AML-193 (cell line): ENCODE measurements at regions not wholly inside any gene's neighbourhood (a gene's known extent, or its start where the extent isn't known, plus 50 kb on each side); places are given as distances from the start of the nearest gene placed in this dataset.

ENCODE experiments used
- DNase-seq, 2 experiments: peaks; one replicate each; lab custom pipeline; 2025; lab: John Stamatoyannopoulos, UW

DNA sequence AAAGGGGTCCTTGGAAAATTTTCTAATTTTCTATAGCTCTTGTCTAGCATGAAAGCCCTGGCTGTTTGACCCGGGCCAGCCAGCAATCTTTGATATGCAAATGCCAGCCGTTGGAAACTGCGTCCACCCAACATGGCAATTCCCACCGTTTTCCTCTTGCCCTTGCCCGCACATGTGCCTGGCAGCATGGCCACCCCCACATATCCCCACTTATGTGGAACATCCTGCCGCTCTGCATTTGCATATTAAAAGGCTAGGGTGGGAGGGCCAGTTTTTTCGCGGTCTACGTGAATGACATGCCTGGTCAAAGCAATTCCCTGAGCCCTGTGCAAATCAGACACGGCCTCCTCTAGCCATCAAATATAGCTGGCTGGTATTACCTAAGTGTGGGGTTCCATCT, 110.3 kb upstream of the TDRD3 start:
- no peak for DNase-seq

DNA sequence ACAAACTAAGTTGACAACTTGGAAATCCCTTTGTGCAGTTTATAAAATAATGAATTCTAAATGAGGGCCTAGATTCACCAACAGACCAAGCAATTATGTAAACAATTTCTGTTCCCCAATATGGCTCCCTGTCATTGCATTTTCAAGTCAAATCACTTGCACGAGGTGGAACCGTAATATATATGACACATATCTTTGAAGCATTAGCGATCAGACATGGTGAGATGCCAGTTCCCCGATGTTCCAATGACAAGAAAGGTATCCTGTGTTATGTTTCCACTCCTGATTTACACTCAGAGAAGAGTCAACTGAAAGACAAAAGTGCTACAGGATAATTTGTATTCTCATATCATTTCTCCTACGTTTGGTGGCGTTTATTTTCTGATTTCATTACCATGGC, 108.5 kb upstream of the TDRD3 start:
- DNase-seq = no peak

DNA sequence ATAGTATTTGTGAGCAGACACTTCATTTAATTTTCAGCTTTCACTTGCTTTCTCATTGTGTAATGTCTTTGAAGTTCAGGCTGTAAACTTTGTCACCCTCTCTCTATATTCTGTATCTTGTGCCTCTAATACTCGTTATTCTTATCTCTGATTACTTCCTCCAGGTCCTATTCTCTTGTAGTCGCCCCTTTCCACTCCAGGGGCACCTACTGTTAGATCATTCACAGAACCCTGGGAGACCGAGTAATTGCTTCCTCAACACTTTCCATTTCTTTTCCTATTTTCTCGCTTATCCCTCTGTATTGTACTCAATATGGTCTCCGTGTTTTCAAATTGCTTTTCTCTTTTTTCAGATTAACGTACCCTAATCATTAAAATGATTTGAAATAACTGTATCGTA, 93.9 kb upstream of the TDRD3 start:
- DNase-seq = no peak

DNA sequence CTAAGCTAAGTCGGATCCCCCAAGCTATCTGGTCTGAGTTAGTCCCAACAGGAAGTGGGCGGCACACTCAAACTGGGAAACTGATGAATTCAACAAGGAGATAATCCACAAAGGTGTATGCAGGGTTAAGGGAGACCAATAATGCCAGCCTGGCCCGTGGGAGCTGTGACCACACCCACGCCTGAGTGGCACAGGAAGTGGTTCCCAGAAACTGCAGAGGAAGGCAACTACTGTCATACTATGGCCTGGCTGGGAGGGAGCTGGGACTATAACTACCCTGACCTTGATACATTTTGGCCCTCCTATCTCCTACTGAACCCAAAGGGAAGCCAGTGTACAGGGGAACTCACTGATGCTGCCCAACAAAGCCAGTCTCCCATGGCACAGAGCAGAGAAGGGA, 85.5 kb upstream of the TDRD3 start:
- no peak for DNase-seq

DNA sequence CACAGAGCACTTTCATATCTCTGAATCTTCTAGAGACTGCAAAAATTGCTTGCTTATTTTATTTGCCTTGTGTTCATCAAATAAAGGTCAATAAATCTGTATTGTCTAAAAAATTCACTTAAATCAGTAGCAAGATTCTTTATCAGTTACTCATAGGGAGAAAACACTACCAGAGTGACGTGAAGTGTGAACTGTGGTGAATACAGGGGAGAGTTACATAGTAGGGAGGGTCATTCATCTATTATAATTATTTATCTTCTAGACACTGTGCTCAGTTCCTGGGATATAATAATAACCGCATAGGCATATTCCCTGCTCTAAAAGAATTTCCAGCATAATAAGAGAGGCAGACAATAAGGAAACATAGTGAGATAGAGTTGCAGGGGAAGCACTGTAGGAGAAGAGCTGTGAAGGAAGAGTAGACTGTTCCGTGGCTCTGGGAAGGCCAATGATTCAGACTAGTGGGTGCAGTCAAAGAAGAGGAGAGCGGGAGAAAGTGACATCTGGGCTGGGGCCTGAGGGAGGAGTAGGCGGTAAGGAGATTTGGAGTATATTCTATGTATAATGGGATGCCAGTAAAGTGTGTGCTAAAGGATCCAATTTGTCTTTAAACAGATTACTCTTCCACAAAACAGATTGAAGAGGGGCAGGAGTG, 84.0 kb upstream of the TDRD3 start:
- no peak for DNase-seq

DNA sequence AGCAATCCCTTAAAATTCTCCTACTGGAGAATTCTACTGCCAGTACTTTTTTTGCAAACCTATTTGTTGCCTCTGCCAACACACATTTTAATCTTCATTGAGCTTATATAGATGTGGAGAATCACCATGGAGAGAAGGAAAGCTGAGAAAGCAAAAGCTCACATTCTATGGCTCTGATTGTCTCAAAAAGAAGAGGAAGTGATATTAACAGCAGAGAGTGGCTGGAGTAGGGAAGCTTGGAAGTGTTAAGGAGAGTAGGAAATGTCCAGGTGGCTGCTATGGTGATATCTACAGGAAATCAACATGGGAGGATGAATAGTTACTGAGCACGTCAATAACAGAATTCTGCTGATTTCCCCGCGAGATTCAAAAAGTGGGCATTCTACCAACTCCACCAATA, 78.8 kb upstream of the TDRD3 start:
- DNase-seq = no peak

DNA sequence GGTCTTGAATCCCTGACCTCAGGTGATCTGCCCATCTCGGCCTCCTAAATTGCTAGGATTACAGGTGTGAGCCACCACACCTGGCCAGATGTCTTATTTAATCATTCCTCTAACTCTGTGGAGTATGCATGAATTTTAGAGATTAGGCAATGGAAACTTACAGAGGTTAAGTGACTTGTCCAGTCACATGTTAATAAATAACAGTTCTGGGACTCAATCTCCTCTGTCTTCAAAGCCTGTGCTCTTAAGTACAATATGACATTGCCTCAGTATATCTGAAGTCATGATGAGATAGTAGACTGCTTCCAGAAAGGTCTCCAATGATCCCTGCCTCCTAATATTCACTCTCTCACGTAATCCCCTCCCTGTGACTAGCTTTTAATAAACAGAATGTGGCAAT, 72.9 kb upstream of the TDRD3 start:
- no peak for DNase-seq

DNA sequence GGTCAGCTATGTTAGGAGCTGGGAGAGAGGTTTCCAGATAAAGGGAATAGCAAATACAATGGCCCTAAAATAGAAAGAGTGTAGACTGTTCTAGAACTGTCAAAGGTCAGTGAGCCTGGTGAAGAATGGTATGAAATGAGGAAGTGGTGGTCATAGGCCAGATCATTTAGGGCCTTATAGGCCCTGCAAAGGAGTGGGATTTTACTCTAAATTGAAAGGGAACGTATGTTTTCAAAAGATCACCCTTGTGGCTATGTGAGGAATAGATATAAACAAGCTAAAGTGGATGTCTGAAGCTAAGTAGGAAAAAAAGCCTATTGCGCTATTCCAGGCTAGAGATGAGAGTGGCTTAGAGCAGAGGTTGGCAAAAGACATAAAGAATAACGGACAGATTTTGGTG, 70.7 kb upstream of the TDRD3 start:
- DNase-seq = peak in 1 of 2 experiments; percentile 8

DNA sequence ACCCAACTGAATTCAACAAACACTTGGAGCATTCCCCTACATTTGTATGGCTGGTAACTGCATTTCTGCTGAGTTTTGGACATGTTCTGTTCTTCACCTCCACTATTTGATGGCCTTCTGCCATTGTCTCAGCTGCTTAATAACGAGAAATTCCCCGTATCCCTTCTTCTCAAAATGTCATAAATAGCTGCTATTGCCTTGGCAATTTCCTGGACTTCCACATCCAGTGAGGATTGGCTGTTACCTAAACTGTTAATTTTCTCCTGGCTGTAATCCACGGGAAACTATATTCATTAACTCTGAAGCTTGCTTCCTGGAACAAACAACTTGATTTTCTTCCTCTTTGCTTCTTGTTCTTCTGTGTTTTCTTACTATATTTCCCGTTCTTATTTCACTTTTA, 69.5 kb upstream of the TDRD3 start:
- no peak for DNase-seq

DNA sequence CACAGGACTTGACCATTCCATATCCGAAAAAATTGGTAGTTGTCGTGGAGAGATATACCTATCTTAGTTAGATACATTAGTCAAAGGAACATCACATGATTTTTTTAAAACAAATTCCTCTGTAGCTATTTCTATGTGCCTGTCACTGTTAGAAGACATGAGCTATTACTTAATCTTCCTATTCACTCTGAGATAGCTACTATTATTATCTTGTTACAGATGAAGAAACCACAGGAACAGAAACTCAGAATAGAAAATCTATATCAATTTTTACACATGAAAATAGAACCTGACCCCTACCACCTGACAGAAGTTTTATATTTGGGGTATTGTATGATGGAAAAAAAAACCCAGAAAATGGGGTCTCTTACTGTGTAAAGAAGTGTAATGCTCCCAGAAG, 68.9 kb upstream of the TDRD3 start:
- no peak for DNase-seq

DNA sequence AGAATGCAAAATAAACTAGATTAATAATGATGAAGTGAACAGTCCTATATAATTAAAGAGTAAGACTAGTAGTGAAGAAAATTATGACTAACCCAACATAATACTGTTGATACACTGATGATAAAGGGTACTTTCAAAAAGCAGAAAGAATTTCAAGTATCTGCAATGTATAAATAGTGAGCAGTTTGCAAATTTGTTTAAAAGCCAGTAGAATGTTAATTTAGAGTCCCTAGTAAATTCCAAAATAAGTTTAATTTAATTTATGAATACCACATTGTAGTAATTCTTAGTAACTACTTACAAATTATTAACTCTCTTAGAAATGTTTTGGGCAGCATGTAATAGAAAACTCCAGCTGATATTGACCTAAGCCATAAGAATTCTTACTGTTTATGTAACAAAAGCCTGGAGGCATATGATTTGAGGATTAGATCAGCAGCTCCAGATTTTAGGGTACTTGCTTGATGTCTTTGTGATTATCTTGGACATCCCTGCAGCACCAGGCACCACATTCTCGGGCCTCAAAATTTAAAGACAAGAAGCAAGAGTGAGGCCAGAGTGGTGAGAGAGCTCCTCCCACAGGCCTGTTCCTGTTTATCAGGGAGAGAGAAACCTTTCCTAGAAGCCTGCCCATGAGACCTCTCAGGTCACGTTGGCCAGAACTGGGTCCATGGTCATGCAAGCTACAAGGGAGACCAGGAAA, 67.6 kb upstream of the TDRD3 start:
- DNase-seq = peak; percentile 61 to 73

DNA sequence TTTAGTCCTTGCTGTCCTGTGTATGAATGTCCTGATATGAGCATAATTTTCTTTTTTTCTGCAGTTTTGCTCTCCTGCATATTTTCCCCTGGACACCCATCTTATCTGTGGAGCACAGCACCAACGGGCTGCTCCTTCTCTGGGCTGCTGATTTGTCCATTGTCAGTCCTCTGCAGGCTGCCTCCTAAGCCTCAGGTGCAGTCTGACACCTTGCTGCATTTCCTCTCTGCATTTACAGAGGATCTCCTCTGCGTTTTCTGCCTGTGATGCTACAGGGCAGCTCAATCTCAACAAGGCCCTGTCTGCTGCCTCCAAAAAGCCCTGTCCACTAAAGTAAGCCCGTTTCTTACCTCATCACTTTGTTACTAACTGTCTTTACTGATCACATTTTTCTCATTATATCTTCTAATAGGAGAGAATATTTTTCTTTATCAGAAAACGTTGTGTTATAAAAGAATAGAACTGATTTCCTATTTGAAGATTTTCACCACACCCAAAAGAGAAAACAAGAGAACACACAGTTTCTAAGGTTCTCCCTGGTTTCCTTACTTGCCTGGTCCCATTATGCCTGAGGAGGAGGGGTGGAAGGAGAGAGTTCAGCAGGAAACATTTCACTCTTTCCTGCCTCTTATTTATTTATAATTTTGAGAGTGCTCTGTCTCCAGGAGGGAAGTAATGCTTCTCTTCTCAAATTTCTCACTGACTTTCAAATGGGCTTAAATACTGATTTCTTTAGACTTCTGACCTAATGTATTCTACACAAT, 65.6 kb upstream of the TDRD3 start:
- DNase-seq = no peak

DNA sequence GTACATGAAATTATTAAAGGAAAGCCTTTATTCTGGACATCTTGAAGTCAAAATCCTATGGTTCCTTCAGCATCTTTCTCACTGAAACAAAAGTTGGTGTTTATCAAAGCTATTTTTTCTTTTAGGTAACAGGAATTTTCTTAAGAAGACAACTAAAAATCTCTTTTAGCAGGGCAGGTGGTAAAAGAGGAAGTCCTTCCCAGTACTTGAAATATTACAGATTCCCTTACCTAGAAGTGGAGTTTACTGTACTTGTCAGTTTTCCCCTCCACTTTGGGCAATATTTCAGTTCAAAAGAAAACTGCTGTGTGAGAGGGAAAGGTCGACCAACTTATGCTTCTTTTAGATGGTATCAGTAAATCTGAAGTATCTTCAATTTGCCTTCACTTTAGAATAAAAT, 64.3 kb upstream of the TDRD3 start:
- no peak for DNase-seq

DNA sequence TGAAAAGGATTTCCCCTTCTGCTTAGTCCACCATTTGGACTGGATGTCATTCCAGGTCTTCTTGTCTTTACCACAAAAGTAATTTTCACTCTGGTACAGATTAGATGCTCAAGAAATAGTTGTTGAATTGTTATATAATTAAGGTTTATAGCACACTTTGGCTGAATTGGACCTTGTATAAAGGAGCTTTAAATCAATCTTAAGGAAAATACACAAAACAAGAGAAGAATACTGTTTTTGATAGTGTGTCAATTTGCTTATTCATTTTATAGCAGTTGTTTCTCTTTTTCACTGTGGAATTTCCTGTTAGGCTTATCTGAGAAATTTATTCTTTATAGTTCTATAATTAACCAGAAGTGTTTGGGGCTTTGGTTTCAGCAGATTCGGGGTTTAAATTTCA, 62.7 kb upstream of the TDRD3 start:
- DNase-seq = no peak

DNA sequence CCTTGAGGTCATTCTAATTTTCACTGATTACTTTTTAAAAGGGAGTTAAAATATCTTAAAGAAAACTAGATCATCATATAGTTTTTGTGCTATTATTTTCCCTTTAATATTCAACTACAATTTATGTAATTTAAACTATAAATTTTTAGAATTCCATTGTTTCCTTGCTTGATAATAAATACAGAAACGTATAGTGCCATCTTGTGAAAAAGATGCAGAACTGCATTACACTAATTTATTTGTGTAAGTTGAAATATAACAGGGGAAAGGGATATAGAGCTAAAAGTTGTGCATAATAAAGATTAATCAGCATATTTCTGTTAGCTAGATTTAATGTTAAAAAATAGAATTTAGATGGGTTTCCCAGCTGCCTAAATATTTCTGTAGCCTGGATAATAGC, 61.5 kb upstream of the TDRD3 start:
- DNase-seq = peak; percentile 40 to 59

DNA sequence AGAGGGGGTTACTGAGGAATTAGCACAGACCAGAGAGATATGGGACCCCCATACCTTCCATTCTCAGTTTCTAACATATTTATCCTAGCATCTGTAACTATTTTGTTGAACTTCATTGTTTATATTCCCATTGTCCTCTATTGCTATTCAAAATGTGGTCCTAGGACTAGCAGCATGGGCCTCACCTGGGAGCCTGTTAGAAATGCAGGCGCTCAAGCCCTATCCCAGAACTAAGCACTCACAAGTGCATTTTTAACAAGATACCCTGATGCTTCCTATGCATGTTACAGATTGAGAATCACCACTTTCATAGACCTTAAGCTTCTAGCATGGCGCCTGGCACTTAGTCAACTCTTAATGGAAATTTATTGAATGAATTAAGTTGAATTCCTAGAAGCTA, 58.3 kb upstream of the TDRD3 start:
- no peak for DNase-seq

DNA sequence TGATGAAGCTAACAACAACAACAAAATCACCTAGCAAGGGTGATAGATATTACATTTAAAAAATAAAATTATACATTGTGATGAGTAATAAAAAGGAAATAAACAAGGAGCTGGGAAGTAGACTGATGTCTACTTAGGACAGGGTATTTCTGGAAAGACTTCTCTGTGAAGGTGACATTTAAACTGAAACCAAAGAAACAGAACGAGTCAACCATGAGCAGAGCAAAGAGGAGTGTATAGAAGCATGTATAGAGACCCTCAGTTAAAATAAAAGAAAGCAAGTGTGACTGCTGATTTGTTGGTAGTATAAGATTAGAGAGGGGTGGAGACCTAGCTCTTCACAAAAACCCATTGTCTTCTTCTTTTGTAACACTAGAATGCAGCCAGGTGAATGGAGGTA, 53.0 kb upstream of the TDRD3 start:
- no peak for DNase-seq

DNA sequence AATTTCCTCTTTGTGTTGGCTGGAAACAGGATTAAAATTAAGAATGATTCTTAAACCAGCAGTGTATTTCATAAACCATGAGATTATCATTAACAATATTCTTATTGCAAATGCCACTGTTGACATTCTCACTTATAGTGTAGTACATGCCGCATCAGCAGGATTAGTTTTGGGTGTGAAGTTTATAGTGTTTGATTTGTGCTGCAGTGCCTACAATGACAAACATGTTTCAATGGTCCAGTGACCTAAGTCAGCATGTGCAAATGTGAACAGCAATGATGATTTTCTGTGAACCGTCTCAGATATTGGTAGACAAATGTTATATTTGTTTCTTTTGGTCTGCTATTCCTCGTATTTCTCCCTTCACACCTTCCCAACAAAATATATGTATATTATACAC, 49.8 kb upstream of the TDRD3 start:
- DNase-seq = no peak
